ENCODE measurements at regions not wholly inside any gene's neighbourhood (a gene's known extent, or its start where the extent isn't known, plus 50 kb on each side); places are given as distances from the start of the nearest gene placed in this dataset.

GRCh38 chr16:50450957-50451356 lies 82.2 kb upstream of the BRD7 start:
- no peak overlapping the region for H3K27ac Mint-ChIP-seq
- peaks cover 15% of the 10 kb centered on the region for H3K4me1 ChIP-seq (ENCODE audit: insufficient read depth)
- no peak overlapping the region for H2AFZ ChIP-seq
- ATAC-seq (no peak), DNase-seq (ENCODE audit: low spot score) (no peak)
- H3K27ac ChIP-seq (ENCODE audit: low read depth) = no peak overlapping the region
- H3K36me3 Mint-ChIP-seq (ENCODE audit: low read depth) = no peaks in the 10 kb centered on the region
- no peaks in the 10 kb centered on the region for H3K27me3 ChIP-seq (ENCODE audit: insufficient read depth)
- H3K4me1 Mint-ChIP-seq = peaks cover 44% of the 10 kb centered on the region
- no peaks in the 10 kb centered on the region for H3F3A ChIP-seq (replicated peaks; ENCODE audit: low read depth)
- peaks cover 17% of the 10 kb centered on the region for H3K27me3 Mint-ChIP-seq (ENCODE audit: insufficient read depth, low read depth, poor library complexity)
- no peaks in the 10 kb centered on the region for H3K36me3 ChIP-seq (ENCODE audit: insufficient read depth)
- no peaks in the 10 kb centered on the region for H3K79me2 ChIP-seq (replicated peaks; ENCODE audit: insufficient read depth)
- no peak overlapping the region for H3K4me3 Mint-ChIP-seq
- no peak overlapping the region for H3K4me2 ChIP-seq
- H3K4me3 ChIP-seq = no peak overlapping the region
- H3K9me3 Mint-ChIP-seq = no peaks in the 10 kb centered on the region; the same call in 2 of the 3 replicates
- no peaks in the 10 kb centered on the region for H4K20me1 ChIP-seq (replicated peaks; ENCODE audit: insufficient read depth)
- TF ChIP-seq JUNB (IDR thresholded peaks at IDR 0.05; ENCODE audit: unreplicated experiment) (no peak), ZNF331 (CRISPR knock-in tag; IDR thresholded peaks at IDR 0.05; ENCODE audit: low read depth) (no peak), ZNF114 (CRISPR knock-in tag; IDR thresholded peaks at IDR 0.05) (no peak), CTCF (conservative IDR thresholded peaks at IDR 0.05; ENCODE audit: low read depth in 2 of 2) (no peak), ZNF462 (CRISPR knock-in tag; IDR thresholded peaks at IDR 0.05) (no peak), STAT1 (IDR thresholded peaks at IDR 0.05; ENCODE audit: unreplicated experiment) (no peak), CREB1 (CRISPR knock-in tag; IDR thresholded peaks at IDR 0.05; ENCODE audit: low read depth) (no peak), ETS1 (IDR thresholded peaks at IDR 0.05) (no peak), POLR2AphosphoS5 (IDR thresholded peaks at IDR 0.05; ENCODE audit: low read depth) (no peak), EZH2 (IDR thresholded peaks at IDR 0.05; ENCODE audit: low read depth, unreplicated experiment) (no peak), REST (IDR thresholded peaks at IDR 0.05; ENCODE audit: unreplicated experiment) (no peak), NANOG (IDR thresholded peaks at IDR 0.05; ENCODE audit: borderline replicate concordance) (no peak), EZH2phosphoT487 (IDR thresholded peaks at IDR 0.05; ENCODE audit: unreplicated experiment) (no peak)
- no peaks in the 10 kb centered on the region for H3K9me2 ChIP-seq (ENCODE audit: insufficient read depth)

Data from GM23338 (cell line).